ENCODE measurements at regions not wholly inside any gene's neighbourhood (a gene's known extent, or its start where the extent isn't known, plus 50 kb on each side); places are given as distances from the start of the nearest gene placed in this dataset.

GRCh38 chr4:1543561-1543960 lies 137.3 kb upstream of the NKX1-1 start:
- TF ChIP-seq GATA2 (IDR thresholded peaks at IDR 0.05; ENCODE audit: low read depth, low read length) (no peak), GATA3 (IDR thresholded peaks at IDR 0.05; ENCODE audit: low read depth, low read length) (no peak)

- no peak for TF ChIP-seq GATA3 (IDR thresholded peaks at IDR 0.05; ENCODE audit: low read depth, low read length)
- no peak for TF ChIP-seq GATA2 (IDR thresholded peaks at IDR 0.05; ENCODE audit: low read depth, low read length)
These were observed 136.5 kb upstream of the NKX1-1 start for GRCh38 chr4:1542516-1543320.

GRCh38 chr4:1542226-1542490 lies 135.9 kb upstream of the NKX1-1 start:
- TF ChIP-seq GATA3 (IDR thresholded peaks at IDR 0.05; ENCODE audit: low read depth, low read length) (no peak), GATA2 (IDR thresholded peaks at IDR 0.05; ENCODE audit: low read depth, low read length) (no peak)

- no peak for TF ChIP-seq GATA3 (IDR thresholded peaks at IDR 0.05; ENCODE audit: low read depth, low read length)
- TF ChIP-seq GATA2 (IDR thresholded peaks at IDR 0.05; ENCODE audit: low read depth, low read length): no peak
These were observed 135.4 kb upstream of the NKX1-1 start for GRCh38 chr4:1541449-1542225.

- TF ChIP-seq GATA3 (IDR thresholded peaks at IDR 0.05; ENCODE audit: low read depth, low read length) (no peak), GATA2 (IDR thresholded peaks at IDR 0.05; ENCODE audit: low read depth, low read length) (no peak)
These were observed 134.5 kb upstream of the NKX1-1 start for GRCh38 chr4:1540601-1541375.

GRCh38 chr4:1539859-1540600 lies 133.8 kb upstream of the NKX1-1 start:
- TF ChIP-seq GATA3 (IDR thresholded peaks at IDR 0.05; ENCODE audit: low read depth, low read length) (no peak), GATA2 (IDR thresholded peaks at IDR 0.05; ENCODE audit: low read depth, low read length) (no peak)

GRCh38 chr4:1538941-1539772 lies 132.9 kb upstream of the NKX1-1 start:
- no peak for TF ChIP-seq GATA2 (IDR thresholded peaks at IDR 0.05; ENCODE audit: low read depth, low read length)
- no peak for TF ChIP-seq GATA3 (IDR thresholded peaks at IDR 0.05; ENCODE audit: low read depth, low read length)

GRCh38 chr4:1538096-1538410 lies 131.8 kb upstream of the NKX1-1 start:
- no peak for TF ChIP-seq GATA2 (IDR thresholded peaks at IDR 0.05; ENCODE audit: low read depth, low read length)
- TF ChIP-seq GATA3 (IDR thresholded peaks at IDR 0.05; ENCODE audit: low read depth, low read length): no peak

GRCh38 chr4:1537410-1538095 lies 131.3 kb upstream of the NKX1-1 start:
- no peak for TF ChIP-seq GATA3 (IDR thresholded peaks at IDR 0.05; ENCODE audit: low read depth, low read length)
- no peak for TF ChIP-seq GATA2 (IDR thresholded peaks at IDR 0.05; ENCODE audit: low read depth, low read length)

GRCh38 chr4:1536579-1537409 lies 130.6 kb upstream of the NKX1-1 start:
- TF ChIP-seq GATA3 (IDR thresholded peaks at IDR 0.05; ENCODE audit: low read depth, low read length): no peak
- TF ChIP-seq GATA2 (IDR thresholded peaks at IDR 0.05; ENCODE audit: low read depth, low read length): no peak

GRCh38 chr4:1535926-1536578 lies 129.8 kb upstream of the NKX1-1 start:
- TF ChIP-seq GATA2 (IDR thresholded peaks at IDR 0.05; ENCODE audit: low read depth, low read length) (no peak), GATA3 (IDR thresholded peaks at IDR 0.05; ENCODE audit: low read depth, low read length) (no peak)

All from SH-SY5Y (cell line).